Uterus (tissue), 2 donors: ENCODE measurements at regions not wholly inside any gene's neighbourhood (a gene's known extent, or its start where the extent isn't known, plus 50 kb on each side); places are given as distances from the start of the nearest gene placed in this dataset.

Source experiments
- POLR2A ChIP-seq, 2 donors: fragments of 450-650 bp; IDR thresholded peaks; one replicate each; pipeline ENCODE4 v1.6.1; 2016; ENCODE audit warnings: antibody characterized with exemption in 2 of 2, mild to moderate bottlenecking in 1 of 2, moderate library complexity in 1 of 2
- TF ChIP-seq, protein P1 (sequence below), 4 experiments: fragments of 200-600 bp in 2 of 4; fragments of 450-650 bp in 2 of 4; sonication (generic) in 2 of 4; IDR thresholded peaks; one replicate each; pipeline ENCODE4 v1.5.1; 2016 to 2019; ENCODE audit warnings: antibody characterized with exemption in 4 of 4, mild to moderate bottlenecking in 2 of 4, moderate library complexity in 1 of 4

DNA sequence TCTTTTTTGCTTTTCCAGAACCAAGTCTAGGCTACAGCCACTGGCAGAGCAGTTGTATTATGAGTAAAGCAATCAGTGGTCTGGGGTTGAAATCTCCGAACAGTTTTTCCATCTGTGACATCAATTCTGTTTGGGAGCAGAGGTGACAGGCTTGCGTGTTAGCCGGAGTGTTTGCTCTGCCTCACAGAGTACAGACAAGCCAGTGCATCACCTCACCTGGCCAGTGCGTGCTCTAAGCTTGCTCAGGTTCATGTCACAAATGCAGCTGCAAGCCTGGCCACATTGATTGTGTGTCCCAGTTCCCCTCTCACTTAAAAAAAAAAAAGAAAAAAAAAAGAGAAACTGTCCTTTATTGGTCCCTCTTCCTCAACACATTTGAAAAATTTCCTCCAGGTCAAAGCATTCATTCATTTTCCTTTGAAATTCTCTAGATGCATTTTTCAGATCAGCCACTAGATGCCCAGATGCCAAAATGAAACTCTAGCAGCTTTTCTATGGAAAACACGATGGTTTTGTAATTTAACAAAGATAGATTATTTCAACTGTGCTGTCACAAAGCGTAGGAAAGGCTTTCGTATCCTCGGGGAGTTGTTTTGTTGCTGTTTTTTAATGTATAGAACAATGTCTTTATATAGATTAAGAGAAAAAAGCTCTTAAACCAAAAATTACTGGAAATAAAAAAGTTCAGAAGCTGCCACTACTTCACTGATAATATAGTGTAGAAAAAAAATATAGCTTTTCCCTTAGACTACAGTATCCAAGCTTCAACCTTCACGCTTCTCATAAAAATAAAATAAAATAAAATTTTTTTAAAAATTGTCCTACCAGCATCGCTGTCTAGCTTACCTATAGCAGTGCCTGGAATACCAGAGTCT lies 585.5 kb downstream of the TLE1 start:
- TF ChIP-seq, protein P1, sequence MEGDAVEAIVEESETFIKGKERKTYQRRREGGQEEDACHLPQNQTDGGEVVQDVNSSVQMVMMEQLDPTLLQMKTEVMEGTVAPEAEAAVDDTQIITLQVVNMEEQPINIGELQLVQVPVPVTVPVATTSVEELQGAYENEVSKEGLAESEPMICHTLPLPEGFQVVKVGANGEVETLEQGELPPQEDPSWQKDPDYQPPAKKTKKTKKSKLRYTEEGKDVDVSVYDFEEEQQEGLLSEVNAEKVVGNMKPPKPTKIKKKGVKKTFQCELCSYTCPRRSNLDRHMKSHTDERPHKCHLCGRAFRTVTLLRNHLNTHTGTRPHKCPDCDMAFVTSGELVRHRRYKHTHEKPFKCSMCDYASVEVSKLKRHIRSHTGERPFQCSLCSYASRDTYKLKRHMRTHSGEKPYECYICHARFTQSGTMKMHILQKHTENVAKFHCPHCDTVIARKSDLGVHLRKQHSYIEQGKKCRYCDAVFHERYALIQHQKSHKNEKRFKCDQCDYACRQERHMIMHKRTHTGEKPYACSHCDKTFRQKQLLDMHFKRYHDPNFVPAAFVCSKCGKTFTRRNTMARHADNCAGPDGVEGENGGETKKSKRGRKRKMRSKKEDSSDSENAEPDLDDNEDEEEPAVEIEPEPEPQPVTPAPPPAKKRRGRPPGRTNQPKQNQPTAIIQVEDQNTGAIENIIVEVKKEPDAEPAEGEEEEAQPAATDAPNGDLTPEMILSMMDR (IDR thresholded peaks at IDR 0.05) = peak in 2 of 4 experiments; percentile 21 to 26
- no peak for TF ChIP-seq POLR2A (IDR thresholded peaks at IDR 0.05)
